ENCODE measurements at regions not wholly inside any gene's neighbourhood (a gene's known extent, or its start where the extent isn't known, plus 50 kb on each side); places are given as distances from the start of the nearest gene placed in this dataset.

GRCh38 chr10:108422286-108422685 is 1257.8 kb upstream of the SORCS1 start:
- no peak for DNase-seq
- Histone ChIP-seq H3K9me3 (no peaks in the 10 kb centered on the region), H3K4me1 (ENCODE audit: insufficient read depth) (no peaks in the 10 kb centered on the region), H3K4me3 (no peak overlapping the region), H3K27me3 (no peaks in the 10 kb centered on the region), H3K36me3 (no peaks in the 10 kb centered on the region), H3K27ac (no peak overlapping the region)
- TF ChIP-seq POLR2A (IDR thresholded peaks at IDR 0.05), result no peak
- TF ChIP-seq, protein P1, sequence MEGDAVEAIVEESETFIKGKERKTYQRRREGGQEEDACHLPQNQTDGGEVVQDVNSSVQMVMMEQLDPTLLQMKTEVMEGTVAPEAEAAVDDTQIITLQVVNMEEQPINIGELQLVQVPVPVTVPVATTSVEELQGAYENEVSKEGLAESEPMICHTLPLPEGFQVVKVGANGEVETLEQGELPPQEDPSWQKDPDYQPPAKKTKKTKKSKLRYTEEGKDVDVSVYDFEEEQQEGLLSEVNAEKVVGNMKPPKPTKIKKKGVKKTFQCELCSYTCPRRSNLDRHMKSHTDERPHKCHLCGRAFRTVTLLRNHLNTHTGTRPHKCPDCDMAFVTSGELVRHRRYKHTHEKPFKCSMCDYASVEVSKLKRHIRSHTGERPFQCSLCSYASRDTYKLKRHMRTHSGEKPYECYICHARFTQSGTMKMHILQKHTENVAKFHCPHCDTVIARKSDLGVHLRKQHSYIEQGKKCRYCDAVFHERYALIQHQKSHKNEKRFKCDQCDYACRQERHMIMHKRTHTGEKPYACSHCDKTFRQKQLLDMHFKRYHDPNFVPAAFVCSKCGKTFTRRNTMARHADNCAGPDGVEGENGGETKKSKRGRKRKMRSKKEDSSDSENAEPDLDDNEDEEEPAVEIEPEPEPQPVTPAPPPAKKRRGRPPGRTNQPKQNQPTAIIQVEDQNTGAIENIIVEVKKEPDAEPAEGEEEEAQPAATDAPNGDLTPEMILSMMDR (IDR thresholded peaks at IDR 0.05), result no peak
- no peak for TF ChIP-seq EP300 (IDR thresholded peaks at IDR 0.05)
- intact Hi-C loops (cut with DNase I), result no loop called here
- WGBS, 3 donors, result 74 to 85% (median 80%) methylated on average over 2 of the region's 2 CpGs

- no peak for TF ChIP-seq POLR2A (IDR thresholded peaks at IDR 0.05)
- no peak for TF ChIP-seq EP300 (IDR thresholded peaks at IDR 0.05)
- TF ChIP-seq, protein P1 (IDR thresholded peaks at IDR 0.05), result no peak
- H3K4me3 ChIP-seq, result no peak overlapping the region
- H3K27ac ChIP-seq, result no peak overlapping the region
- H3K36me3 ChIP-seq, result no peaks in the 10 kb centered on the region
- intact Hi-C loops (cut with DNase I), result no loop called here
- 76 to 89% (median 83%) methylated on average over 2 of the region's 2 CpGs for WGBS, 3 donors
- DNase-seq, result no peak
- no peaks in the 10 kb centered on the region for H3K9me3 ChIP-seq
- H3K27me3 ChIP-seq, result no peaks in the 10 kb centered on the region
- no peaks in the 10 kb centered on the region for H3K4me1 ChIP-seq (ENCODE audit: insufficient read depth)
These were observed 1256.8 kb upstream of the SORCS1 start for GRCh38 chr10:108421266-108421665.

DNA sequence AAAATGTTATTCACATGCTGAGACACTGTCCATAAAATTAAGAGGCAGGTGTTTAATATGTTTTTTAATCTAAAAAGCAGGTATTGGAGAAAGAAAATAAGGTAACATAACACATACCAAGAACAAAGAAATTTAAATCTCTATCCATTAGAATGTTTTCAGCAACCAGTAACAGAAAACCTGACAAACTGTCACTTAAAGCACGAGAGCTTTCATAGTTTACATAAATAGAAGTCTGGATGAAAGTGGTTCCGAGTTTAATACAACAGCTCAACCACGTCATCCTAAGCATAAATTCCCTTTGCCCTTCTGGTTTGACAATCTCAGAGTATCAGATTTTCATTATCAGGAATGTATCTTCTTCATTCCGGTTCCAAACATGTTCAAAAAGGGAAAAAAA is 1249.4 kb upstream of the SORCS1 start:
- H3K36me3 ChIP-seq, result no peaks in the 10 kb centered on the region
- WGBS, 3 donors, result 68 to 77% (median 70%) methylated on average over 4 of the region's 4 CpGs
- intact Hi-C loops (cut with DNase I), result no loop called here
- no peaks in the 10 kb centered on the region for H3K27me3 ChIP-seq
- no peak overlapping the region for H3K27ac ChIP-seq
- DNase-seq, result no peak
- TF ChIP-seq, protein P1 (IDR thresholded peaks at IDR 0.05), result no peak
- TF ChIP-seq POLR2A (IDR thresholded peaks at IDR 0.05) (no peak), EP300 (IDR thresholded peaks at IDR 0.05) (no peak)
- no peak overlapping the region for H3K4me3 ChIP-seq
- no peaks in the 10 kb centered on the region for H3K9me3 ChIP-seq
- H3K4me1 ChIP-seq (ENCODE audit: insufficient read depth), result no peaks in the 10 kb centered on the region

GRCh38 chr10:108412323-108412722 is 1247.8 kb upstream of the SORCS1 start:
- H3K4me3 ChIP-seq, result no peak overlapping the region
- no peaks in the 10 kb centered on the region for H3K4me1 ChIP-seq (ENCODE audit: insufficient read depth)
- no peaks in the 10 kb centered on the region for H3K27me3 ChIP-seq
- 39 to 52% (median 42%) methylated on average over 2 of the region's 2 CpGs for WGBS, 3 donors
- H3K9me3 ChIP-seq, result no peaks in the 10 kb centered on the region
- TF ChIP-seq, protein P1 (IDR thresholded peaks at IDR 0.05), result no peak
- no peak for TF ChIP-seq POLR2A (IDR thresholded peaks at IDR 0.05)
- no peak for TF ChIP-seq EP300 (IDR thresholded peaks at IDR 0.05)
- H3K36me3 ChIP-seq, result no peaks in the 10 kb centered on the region
- intact Hi-C loops (cut with DNase I), result no loop called here
- no peak for DNase-seq
- H3K27ac ChIP-seq, result no peak overlapping the region

DNA sequence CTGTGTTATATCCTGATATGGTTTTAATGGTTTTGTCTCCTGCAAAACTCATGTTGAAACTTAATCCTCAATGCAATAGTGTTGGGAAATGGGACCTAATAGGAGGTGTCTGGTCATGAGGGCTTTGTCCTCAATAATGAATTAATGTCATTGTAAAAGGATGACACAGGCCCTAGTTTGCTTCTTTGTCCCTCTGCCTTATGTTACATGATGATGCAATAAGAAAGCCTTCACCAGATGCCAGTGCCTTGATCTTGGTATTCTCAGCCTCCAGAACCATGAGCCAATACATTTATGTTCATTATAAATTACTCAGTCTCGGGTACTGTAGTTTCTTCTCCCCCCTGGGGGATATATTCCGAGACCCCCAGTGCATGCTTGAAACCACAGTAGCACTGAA is 1247.4 kb upstream of the SORCS1 start:
- intact Hi-C loops (cut with DNase I), result no loop called here
- Histone ChIP-seq H3K27ac (no peak overlapping the region), H3K9me3 (no peaks in the 10 kb centered on the region), H3K4me1 (ENCODE audit: insufficient read depth) (no peaks in the 10 kb centered on the region), H3K36me3 (no peaks in the 10 kb centered on the region), H3K4me3 (no peak overlapping the region), H3K27me3 (no peaks in the 10 kb centered on the region)
- WGBS, 3 donors, result 84 to 92% (median 88%) methylated on average over 2 of the region's 2 CpGs
- no peak for TF ChIP-seq EP300 (IDR thresholded peaks at IDR 0.05)
- TF ChIP-seq, protein P1 (IDR thresholded peaks at IDR 0.05), result no peak
- TF ChIP-seq POLR2A (IDR thresholded peaks at IDR 0.05), result no peak
- DNase-seq, result no peak

Data from ovary (tissue), 7 donors.